NCI-H748 (cell line): ENCODE measurements at regions not wholly inside any gene's neighbourhood (a gene's known extent, or its start where the extent isn't known, plus 50 kb on each side); places are given as distances from the start of the nearest gene placed in this dataset.

ENCODE experiments used
- DNase-seq: peaks from one replicate; lab custom pipeline; 2025; ENCODE audit not compliant: unreplicated experiment; lab: John Stamatoyannopoulos, UW

DNA sequence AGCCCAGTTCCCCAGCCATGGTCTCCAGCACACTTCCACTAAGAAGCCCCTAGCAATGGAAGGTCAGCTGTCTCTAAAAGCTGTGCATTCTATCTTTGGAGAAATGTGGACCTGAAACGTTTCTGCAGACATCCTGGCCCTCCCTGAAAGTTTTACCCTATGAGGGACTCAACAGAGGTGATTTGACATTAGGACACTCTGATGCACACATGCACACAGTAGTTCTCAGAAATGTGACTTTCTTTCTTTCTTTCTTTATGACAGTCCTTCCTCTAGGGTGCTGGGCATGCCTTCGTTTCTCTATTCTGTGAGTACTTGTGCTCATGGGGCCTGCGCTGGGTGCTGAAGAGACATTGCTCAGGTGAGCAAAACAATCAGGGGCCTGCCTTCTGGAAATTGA lies 857.3 kb downstream of the RNF144A start:
- no peak for DNase-seq

- DNase-seq: no peak
Observed at GRCh38 chr2:7777668-7778067, 860.5 kb downstream of the RNF144A start.

- no peak for DNase-seq
Observed at GRCh38 chr2:7780321-7780720, 863.1 kb downstream of the RNF144A start.

GRCh38 chr2:7785700-7786099 lies 868.5 kb downstream of the RNF144A start:
- no peak for DNase-seq

- no peak for DNase-seq
Observed at GRCh38 chr2:7788736-7789135, 871.5 kb downstream of the RNF144A start.

- DNase-seq: peak; percentile 98
Observed at GRCh38 chr2:7792031-7792651, 874.9 kb downstream of the RNF144A start.

GRCh38 chr2:7795778-7796563 lies 878.8 kb downstream of the RNF144A start:
- DNase-seq: peak; percentile 37

- DNase-seq: no peak
Observed at GRCh38 chr2:7800031-7800430, 881.8 kb upstream of the ID2 start.

DNA sequence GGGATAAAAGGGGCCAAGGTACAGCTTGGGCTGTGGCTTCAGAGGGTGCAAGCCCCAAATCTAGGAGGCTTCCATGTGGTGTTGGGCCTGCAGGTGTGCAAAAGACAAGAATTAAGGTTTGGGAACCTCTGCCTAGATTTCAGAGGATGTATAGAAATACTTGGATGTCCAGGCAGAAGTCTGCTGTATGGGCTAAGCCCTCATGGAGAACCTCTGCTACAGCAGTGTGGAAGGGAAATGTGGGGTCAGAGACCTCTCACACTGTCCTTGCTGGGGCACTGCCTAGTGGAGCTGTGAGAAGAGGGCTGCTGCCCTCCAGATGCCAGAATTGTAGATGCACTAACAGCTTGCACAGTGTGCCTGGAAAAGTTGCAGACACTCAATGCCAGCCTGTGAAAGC lies 880.6 kb upstream of the ID2 start:
- peak; percentile 13 for DNase-seq

GRCh38 chr2:7803515-7803914 lies 878.3 kb upstream of the ID2 start:
- DNase-seq: no peak

DNA sequence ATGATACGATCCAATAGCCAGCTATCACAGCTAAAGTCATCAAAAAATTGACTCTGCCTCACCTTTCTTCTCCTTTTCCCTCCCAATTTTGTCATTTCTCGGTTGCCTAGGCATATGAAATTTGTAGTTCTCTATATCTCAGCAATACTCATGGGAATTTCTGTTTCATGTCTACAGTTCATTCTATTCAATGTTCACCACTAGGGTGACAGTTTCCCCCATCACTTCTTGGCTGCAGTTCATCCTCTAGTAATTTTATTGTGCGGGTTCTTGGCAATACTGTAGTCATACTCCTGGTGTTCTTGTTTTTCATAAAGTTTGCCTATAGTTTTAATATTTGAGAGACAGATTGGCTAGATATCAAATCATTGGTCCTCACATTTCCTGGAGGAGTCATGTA lies 872.2 kb upstream of the ID2 start:
- DNase-seq: no peak

GRCh38 chr2:7811073-7811472 lies 870.8 kb upstream of the ID2 start:
- no peak for DNase-seq

- DNase-seq: no peak
Observed at GRCh38 chr2:7812231-7812995, 869.4 kb upstream of the ID2 start.

DNA sequence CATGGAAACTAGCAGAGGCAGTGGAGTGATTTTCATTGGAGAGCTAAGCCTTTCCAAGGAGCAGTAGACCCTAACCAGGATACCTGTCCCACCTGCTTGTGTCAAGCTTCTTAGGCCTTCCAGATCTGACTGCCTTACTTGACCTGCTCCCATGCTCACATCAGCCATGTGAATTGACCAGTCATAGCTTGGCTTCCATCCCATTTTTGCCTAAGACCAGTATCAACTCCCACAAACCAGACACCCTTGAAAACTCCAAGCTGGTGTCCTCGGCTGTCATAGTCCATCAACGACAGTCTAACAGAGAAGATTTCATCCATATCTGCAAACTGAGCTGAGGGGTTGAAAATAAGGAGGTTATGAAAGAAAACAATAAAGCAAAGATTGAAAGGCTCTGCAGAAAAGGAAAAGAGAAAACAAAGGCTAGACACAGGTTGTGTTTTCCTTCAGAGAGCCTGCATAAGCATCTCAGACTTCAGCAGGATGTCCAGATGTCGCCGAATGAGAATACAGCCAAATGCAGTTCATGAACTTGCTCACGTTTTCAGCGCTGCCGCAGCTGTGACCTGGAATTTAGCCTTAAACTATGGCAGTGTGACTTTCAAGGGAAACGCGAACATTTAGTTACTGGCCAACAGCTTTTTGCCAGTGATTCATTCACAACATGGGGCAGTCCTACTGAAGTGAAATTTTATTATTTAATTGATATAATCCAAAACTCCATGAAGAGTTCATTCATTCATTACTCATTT lies 868.1 kb upstream of the ID2 start:
- no peak for DNase-seq

GRCh38 chr2:7815726-7816125 lies 866.1 kb upstream of the ID2 start:
- no peak for DNase-seq

DNA sequence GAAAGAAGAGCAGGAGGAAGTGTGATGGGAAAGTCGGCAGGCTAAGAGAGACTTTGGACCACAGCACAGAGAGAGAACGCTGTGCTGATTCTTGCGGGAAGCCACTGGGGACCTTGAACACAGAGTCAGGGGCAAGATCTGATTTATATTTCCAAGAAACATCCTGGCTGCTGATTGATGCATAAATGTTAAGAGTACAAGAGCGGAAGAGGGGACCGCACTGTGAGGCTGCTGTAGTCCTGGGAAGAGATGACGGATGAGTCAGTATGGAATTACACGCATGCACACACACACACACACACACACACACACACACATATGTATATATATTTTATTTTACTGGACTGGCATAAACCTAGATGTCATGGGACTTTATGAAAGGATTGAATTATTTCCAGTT lies 865.6 kb upstream of the ID2 start:
- DNase-seq: no peak

DNA sequence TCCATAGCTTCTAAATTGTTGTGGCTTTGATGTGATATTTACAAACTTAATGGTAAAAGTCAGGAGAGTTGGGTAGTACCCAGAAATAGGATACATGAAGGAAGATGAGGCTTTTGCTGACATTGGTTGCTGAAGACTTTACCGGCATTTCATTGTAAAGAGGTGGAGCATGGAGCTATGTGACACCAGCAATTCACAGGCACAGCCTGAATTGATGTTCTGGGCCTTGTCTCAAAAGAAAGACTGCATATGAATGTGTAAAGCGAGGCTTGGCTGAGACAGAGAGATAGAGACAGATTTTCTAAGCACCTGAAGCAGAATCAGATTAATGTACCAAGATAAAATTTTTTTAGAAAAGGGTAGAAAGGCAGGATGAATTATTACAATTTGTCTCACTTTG lies 864.9 kb upstream of the ID2 start:
- no peak for DNase-seq

DNA sequence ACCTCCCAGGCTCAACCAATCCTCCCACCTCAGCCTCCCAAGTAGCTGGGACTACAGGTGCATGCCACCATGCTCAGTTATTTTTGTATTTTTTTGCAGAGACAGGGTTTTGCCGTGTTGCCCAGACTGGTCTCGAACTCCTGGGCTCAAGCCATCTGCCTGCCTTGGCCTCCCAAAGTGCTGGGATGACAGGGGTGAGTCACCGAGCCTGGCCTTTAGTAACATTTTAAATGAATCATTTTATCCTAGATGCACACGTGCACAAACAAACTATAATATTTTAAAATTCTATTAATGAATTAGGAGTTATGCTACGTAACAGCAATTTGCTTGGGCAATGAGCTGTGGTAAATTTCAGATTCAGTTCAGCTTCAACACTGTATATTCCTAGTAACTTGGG lies 862.5 kb upstream of the ID2 start:
- no peak for DNase-seq

DNA sequence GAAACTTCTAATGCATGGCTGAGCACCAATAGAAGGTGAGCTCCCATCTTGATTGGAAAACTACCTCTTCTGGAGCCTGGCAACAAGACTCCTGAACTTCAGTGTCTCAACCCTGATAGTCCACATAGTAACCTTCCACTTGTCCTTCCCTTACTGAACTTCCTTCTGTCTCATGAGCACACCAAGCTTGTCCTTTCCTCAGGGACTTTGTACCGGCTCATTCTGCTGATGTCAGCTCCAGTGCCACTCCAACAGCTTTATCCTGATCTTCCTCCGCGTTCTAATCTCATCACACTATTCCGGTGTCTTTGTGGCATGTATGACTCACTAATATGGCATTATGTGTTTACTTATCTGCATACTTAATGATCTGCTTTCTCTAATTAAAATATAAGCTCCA lies 862.0 kb upstream of the ID2 start:
- no peak for DNase-seq

- no peak for DNase-seq
Observed at GRCh38 chr2:7824211-7824610, 857.6 kb upstream of the ID2 start.

- DNase-seq: peak; percentile 57
Observed at GRCh38 chr2:7825591-7826312, 856.1 kb upstream of the ID2 start.
